ENCODE measurements at regions not wholly inside any gene's neighbourhood (a gene's known extent, or its start where the extent isn't known, plus 50 kb on each side); places are given as distances from the start of the nearest gene placed in this dataset.

DNA sequence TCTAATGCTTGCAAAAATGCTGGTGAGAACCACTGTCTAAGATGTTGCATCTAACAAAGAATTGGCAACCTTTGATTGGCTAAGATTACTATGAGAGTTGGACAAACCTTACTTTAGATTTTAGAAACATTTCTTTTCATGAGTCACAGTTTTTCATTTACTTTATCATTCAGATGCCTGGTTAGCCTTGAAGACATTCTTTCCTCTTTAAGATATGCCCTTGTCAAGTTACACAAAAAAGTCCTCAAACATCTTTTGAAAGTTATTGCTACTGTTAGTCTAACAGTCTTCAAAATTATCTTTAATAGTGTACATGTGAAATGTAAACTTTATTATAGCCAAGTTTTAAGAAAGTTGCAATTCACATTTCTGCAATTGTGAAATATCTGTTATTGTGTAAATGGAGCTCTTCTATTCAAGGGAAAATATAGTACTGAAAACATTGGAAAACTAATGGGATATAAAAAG, 276.3 kb downstream of the RND3 start:
- TF ChIP-seq RAD21 (IDR thresholded peaks at IDR 0.05; ENCODE audit: low read depth) (no peak), YY1 (IDR thresholded peaks at IDR 0.05; ENCODE audit: extremely low read depth, insufficient replicate concordance, low read depth, low read length) (no peak), POLR2AphosphoS5 (IDR thresholded peaks at IDR 0.05; ENCODE audit: low read depth, low read length) (no peak), ELF1 (IDR thresholded peaks at IDR 0.05; ENCODE audit: borderline replicate concordance, low read depth) (no peak), POLR2A (IDR thresholded peaks at IDR 0.05; ENCODE audit: borderline replicate concordance, extremely low read depth, insufficient read depth, insufficient read length) (no peak), REST (IDR thresholded peaks at IDR 0.05; ENCODE audit: low read depth) (no peak)
- TF ChIP-seq, protein P1, sequence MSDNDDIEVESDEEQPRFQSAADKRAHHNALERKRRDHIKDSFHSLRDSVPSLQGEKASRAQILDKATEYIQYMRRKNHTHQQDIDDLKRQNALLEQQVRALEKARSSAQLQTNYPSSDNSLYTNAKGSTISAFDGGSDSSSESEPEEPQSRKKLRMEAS (IDR thresholded peaks at IDR 0.05) = no peak
- TF ChIP-seq, protein P2, sequence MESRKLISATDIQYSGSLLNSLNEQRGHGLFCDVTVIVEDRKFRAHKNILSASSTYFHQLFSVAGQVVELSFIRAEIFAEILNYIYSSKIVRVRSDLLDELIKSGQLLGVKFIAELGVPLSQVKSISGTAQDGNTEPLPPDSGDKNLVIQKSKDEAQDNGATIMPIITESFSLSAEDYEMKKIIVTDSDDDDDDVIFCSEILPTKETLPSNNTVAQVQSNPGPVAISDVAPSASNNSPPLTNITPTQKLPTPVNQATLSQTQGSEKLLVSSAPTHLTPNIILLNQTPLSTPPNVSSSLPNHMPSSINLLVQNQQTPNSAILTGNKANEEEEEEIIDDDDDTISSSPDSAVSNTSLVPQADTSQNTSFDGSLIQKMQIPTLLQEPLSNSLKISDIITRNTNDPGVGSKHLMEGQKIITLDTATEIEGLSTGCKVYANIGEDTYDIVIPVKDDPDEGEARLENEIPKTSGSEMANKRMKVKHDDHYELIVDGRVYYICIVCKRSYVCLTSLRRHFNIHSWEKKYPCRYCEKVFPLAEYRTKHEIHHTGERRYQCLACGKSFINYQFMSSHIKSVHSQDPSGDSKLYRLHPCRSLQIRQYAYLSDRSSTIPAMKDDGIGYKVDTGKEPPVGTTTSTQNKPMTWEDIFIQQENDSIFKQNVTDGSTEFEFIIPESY (IDR thresholded peaks at IDR 0.05; ENCODE audit: extremely low read depth, insufficient replicate concordance, low read length) = no peak
- TF ChIP-seq, protein P3, sequence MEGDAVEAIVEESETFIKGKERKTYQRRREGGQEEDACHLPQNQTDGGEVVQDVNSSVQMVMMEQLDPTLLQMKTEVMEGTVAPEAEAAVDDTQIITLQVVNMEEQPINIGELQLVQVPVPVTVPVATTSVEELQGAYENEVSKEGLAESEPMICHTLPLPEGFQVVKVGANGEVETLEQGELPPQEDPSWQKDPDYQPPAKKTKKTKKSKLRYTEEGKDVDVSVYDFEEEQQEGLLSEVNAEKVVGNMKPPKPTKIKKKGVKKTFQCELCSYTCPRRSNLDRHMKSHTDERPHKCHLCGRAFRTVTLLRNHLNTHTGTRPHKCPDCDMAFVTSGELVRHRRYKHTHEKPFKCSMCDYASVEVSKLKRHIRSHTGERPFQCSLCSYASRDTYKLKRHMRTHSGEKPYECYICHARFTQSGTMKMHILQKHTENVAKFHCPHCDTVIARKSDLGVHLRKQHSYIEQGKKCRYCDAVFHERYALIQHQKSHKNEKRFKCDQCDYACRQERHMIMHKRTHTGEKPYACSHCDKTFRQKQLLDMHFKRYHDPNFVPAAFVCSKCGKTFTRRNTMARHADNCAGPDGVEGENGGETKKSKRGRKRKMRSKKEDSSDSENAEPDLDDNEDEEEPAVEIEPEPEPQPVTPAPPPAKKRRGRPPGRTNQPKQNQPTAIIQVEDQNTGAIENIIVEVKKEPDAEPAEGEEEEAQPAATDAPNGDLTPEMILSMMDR (IDR thresholded peaks at IDR 0.05 in 2 of 3, conservative IDR thresholded peaks at IDR 0.05 in 1 of 3; ENCODE audit: borderline replicate concordance in 1 of 3, insufficient read depth in 1 of 3, low read depth in 2 of 3, low read length in 2 of 3) = no peak
